ENCODE measurements at regions not wholly inside any gene's neighbourhood (a gene's known extent, or its start where the extent isn't known, plus 50 kb on each side); places are given as distances from the start of the nearest gene placed in this dataset.

DNA sequence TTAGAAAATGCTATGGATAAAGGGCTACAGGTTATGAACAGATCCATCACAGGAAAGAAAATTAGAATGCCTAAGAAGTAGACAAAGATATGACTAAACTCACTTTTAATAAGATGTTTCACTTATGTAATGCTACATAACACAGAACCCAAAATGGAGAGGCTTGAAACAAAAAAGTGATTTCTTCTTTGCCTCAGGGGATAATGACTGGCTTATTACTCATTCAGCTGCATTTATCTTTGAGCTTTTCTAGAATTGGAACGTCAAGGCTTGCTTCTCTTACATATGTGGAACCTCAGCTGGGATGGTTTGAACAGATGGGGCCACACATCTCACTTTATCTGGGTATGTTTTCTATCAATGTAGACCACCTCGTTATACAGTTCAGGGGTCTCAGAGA is 120.6 kb upstream of the EPHA3 start:
- TF ChIP-seq TCF12 (IDR thresholded peaks at IDR 0.05; ENCODE audit: low read depth) (no peak), FOXM1 (IDR thresholded peaks at IDR 0.05; ENCODE audit: borderline replicate concordance, low read depth) (no peak), TAF1 (IDR thresholded peaks at IDR 0.05; ENCODE audit: low read depth) (no peak), EP300 (IDR thresholded peaks at IDR 0.05; ENCODE audit: borderline replicate concordance) (no peak), ZBTB7A (IDR thresholded peaks at IDR 0.05; ENCODE audit: low read depth) (no peak), RAD21 (IDR thresholded peaks at IDR 0.05; ENCODE audit: low read depth) (no peak), TEAD4 (IDR thresholded peaks at IDR 0.05) (no peak), YY1 (IDR thresholded peaks at IDR 0.05; ENCODE audit: low read depth) (no peak), NFIC (IDR thresholded peaks at IDR 0.05) (no peak), CEBPB (IDR thresholded peaks at IDR 0.05) (no peak), CREB1 (IDR thresholded peaks at IDR 0.05; ENCODE audit: low read depth) (no peak), EGR1 (IDR thresholded peaks at IDR 0.05) (no peak)
- TF ChIP-seq, protein P1, sequence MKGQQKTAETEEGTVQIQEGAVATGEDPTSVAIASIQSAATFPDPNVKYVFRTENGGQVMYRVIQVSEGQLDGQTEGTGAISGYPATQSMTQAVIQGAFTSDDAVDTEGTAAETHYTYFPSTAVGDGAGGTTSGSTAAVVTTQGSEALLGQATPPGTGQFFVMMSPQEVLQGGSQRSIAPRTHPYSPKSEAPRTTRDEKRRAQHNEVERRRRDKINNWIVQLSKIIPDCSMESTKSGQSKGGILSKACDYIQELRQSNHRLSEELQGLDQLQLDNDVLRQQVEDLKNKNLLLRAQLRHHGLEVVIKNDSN (IDR thresholded peaks at IDR 0.05): no peak
- TF ChIP-seq, protein P2, sequence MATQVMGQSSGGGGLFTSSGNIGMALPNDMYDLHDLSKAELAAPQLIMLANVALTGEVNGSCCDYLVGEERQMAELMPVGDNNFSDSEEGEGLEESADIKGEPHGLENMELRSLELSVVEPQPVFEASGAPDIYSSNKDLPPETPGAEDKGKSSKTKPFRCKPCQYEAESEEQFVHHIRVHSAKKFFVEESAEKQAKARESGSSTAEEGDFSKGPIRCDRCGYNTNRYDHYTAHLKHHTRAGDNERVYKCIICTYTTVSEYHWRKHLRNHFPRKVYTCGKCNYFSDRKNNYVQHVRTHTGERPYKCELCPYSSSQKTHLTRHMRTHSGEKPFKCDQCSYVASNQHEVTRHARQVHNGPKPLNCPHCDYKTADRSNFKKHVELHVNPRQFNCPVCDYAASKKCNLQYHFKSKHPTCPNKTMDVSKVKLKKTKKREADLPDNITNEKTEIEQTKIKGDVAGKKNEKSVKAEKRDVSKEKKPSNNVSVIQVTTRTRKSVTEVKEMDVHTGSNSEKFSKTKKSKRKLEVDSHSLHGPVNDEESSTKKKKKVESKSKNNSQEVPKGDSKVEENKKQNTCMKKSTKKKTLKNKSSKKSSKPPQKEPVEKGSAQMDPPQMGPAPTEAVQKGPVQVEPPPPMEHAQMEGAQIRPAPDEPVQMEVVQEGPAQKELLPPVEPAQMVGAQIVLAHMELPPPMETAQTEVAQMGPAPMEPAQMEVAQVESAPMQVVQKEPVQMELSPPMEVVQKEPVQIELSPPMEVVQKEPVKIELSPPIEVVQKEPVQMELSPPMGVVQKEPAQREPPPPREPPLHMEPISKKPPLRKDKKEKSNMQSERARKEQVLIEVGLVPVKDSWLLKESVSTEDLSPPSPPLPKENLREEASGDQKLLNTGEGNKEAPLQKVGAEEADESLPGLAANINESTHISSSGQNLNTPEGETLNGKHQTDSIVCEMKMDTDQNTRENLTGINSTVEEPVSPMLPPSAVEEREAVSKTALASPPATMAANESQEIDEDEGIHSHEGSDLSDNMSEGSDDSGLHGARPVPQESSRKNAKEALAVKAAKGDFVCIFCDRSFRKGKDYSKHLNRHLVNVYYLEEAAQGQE (IDR thresholded peaks at IDR 0.05; ENCODE audit: low read depth): no peak
- TF ChIP-seq, protein P3, sequence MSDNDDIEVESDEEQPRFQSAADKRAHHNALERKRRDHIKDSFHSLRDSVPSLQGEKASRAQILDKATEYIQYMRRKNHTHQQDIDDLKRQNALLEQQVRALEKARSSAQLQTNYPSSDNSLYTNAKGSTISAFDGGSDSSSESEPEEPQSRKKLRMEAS (IDR thresholded peaks at IDR 0.05): no peak

GRCh38 chr3:88987776-88988175 is 119.6 kb upstream of the EPHA3 start:
- TF ChIP-seq EP300 (IDR thresholded peaks at IDR 0.05; ENCODE audit: borderline replicate concordance) (no peak), ZBTB7A (IDR thresholded peaks at IDR 0.05; ENCODE audit: low read depth) (no peak), EGR1 (IDR thresholded peaks at IDR 0.05) (no peak), FOXM1 (IDR thresholded peaks at IDR 0.05; ENCODE audit: borderline replicate concordance, low read depth) (no peak), CEBPB (IDR thresholded peaks at IDR 0.05) (no peak), TAF1 (IDR thresholded peaks at IDR 0.05; ENCODE audit: low read depth) (no peak), RAD21 (IDR thresholded peaks at IDR 0.05; ENCODE audit: low read depth) (no peak)
- TF ChIP-seq, protein P2 (IDR thresholded peaks at IDR 0.05; ENCODE audit: low read depth): no peak
- TF ChIP-seq, protein P3 (IDR thresholded peaks at IDR 0.05): no peak

- TF ChIP-seq TEAD4 (IDR thresholded peaks at IDR 0.05) (no peak), YY1 (IDR thresholded peaks at IDR 0.05; ENCODE audit: low read depth) (no peak), CEBPB (IDR thresholded peaks at IDR 0.05) (no peak), EP300 (IDR thresholded peaks at IDR 0.05; ENCODE audit: borderline replicate concordance) (no peak), RAD21 (IDR thresholded peaks at IDR 0.05; ENCODE audit: low read depth) (no peak), CREB1 (IDR thresholded peaks at IDR 0.05; ENCODE audit: low read depth) (no peak), ZBTB7A (IDR thresholded peaks at IDR 0.05; ENCODE audit: low read depth) (no peak), NFIC (IDR thresholded peaks at IDR 0.05) (no peak), FOXM1 (IDR thresholded peaks at IDR 0.05; ENCODE audit: borderline replicate concordance, low read depth) (no peak), EGR1 (IDR thresholded peaks at IDR 0.05) (no peak), TAF1 (IDR thresholded peaks at IDR 0.05; ENCODE audit: low read depth) (no peak), TCF12 (IDR thresholded peaks at IDR 0.05; ENCODE audit: low read depth) (no peak)
- TF ChIP-seq, protein P3 (IDR thresholded peaks at IDR 0.05): no peak
- TF ChIP-seq, protein P2 (IDR thresholded peaks at IDR 0.05; ENCODE audit: low read depth): no peak
- TF ChIP-seq, protein P1 (IDR thresholded peaks at IDR 0.05): no peak
Observed at GRCh38 chr3:88988906-88989305, 118.5 kb upstream of the EPHA3 start.

GRCh38 chr3:88991496-88991895 is 115.9 kb upstream of the EPHA3 start:
- TF ChIP-seq TAF1 (IDR thresholded peaks at IDR 0.05; ENCODE audit: low read depth) (no peak), EP300 (IDR thresholded peaks at IDR 0.05; ENCODE audit: borderline replicate concordance) (no peak), CEBPB (IDR thresholded peaks at IDR 0.05) (no peak), TEAD4 (IDR thresholded peaks at IDR 0.05) (no peak), TCF12 (IDR thresholded peaks at IDR 0.05; ENCODE audit: low read depth) (no peak), EGR1 (IDR thresholded peaks at IDR 0.05) (no peak)
- TF ChIP-seq, protein P3 (IDR thresholded peaks at IDR 0.05): no peak
- TF ChIP-seq, protein P1 (IDR thresholded peaks at IDR 0.05): no peak
- TF ChIP-seq, protein P2 (IDR thresholded peaks at IDR 0.05; ENCODE audit: low read depth): no peak
